OCI-LY1 (cell line): ENCODE measurements at regions not wholly inside any gene's neighbourhood (a gene's known extent, or its start where the extent isn't known, plus 50 kb on each side); places are given as distances from the start of the nearest gene placed in this dataset.

ENCODE experiments used
- CTCF ChIP-seq: fragments of 200-600 bp; sonication (generic), shearing (Covaris generic); IDR thresholded peaks from 2 replicates; pipeline ENCODE4 v1.5.1; 2017; ENCODE audit warnings: mild to moderate bottlenecking, antibody characterized with exemption, low read length, moderate library complexity, mixed read lengths
- EZH2 ChIP-seq: fragments of 200-600 bp; sonication (generic), shearing (Covaris generic); IDR thresholded peaks from 2 replicates; pipeline ENCODE4 v1.8.0; 2017; ENCODE audit warnings: borderline replicate concordance, mixed run types, mild to moderate bottlenecking, antibody characterized with exemption, low read length, moderate library complexity, mixed read lengths

GRCh38 chr3:166533740-166534139 lies 696.5 kb upstream of the BCHE start:
- no peak for TF ChIP-seq CTCF
- TF ChIP-seq EZH2, result no peak
